ENCODE measurements at regions not wholly inside any gene's neighbourhood (a gene's known extent, or its start where the extent isn't known, plus 50 kb on each side); places are given as distances from the start of the nearest gene placed in this dataset.

DNA sequence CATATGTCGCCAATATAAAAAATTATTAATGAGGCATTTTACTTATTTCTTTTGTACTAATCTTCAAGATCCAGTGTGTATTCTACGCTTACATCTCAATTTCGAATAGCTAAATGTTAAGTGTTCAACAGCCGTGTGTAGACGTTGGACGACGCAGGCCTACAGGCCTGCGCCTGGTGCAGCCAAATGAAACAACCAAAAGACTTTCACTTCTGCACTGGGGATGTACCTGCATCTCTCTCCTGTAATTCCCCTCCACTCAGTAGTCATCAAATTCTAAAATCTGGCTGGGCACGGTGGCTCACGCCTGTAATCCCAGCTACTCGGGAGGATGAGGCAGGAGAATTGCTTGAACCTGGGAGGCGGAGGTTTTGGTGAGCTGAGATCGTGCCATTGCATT lies 76.8 kb upstream of the HNRNPU start (continued):
- TF ChIP-seq, protein P1, sequence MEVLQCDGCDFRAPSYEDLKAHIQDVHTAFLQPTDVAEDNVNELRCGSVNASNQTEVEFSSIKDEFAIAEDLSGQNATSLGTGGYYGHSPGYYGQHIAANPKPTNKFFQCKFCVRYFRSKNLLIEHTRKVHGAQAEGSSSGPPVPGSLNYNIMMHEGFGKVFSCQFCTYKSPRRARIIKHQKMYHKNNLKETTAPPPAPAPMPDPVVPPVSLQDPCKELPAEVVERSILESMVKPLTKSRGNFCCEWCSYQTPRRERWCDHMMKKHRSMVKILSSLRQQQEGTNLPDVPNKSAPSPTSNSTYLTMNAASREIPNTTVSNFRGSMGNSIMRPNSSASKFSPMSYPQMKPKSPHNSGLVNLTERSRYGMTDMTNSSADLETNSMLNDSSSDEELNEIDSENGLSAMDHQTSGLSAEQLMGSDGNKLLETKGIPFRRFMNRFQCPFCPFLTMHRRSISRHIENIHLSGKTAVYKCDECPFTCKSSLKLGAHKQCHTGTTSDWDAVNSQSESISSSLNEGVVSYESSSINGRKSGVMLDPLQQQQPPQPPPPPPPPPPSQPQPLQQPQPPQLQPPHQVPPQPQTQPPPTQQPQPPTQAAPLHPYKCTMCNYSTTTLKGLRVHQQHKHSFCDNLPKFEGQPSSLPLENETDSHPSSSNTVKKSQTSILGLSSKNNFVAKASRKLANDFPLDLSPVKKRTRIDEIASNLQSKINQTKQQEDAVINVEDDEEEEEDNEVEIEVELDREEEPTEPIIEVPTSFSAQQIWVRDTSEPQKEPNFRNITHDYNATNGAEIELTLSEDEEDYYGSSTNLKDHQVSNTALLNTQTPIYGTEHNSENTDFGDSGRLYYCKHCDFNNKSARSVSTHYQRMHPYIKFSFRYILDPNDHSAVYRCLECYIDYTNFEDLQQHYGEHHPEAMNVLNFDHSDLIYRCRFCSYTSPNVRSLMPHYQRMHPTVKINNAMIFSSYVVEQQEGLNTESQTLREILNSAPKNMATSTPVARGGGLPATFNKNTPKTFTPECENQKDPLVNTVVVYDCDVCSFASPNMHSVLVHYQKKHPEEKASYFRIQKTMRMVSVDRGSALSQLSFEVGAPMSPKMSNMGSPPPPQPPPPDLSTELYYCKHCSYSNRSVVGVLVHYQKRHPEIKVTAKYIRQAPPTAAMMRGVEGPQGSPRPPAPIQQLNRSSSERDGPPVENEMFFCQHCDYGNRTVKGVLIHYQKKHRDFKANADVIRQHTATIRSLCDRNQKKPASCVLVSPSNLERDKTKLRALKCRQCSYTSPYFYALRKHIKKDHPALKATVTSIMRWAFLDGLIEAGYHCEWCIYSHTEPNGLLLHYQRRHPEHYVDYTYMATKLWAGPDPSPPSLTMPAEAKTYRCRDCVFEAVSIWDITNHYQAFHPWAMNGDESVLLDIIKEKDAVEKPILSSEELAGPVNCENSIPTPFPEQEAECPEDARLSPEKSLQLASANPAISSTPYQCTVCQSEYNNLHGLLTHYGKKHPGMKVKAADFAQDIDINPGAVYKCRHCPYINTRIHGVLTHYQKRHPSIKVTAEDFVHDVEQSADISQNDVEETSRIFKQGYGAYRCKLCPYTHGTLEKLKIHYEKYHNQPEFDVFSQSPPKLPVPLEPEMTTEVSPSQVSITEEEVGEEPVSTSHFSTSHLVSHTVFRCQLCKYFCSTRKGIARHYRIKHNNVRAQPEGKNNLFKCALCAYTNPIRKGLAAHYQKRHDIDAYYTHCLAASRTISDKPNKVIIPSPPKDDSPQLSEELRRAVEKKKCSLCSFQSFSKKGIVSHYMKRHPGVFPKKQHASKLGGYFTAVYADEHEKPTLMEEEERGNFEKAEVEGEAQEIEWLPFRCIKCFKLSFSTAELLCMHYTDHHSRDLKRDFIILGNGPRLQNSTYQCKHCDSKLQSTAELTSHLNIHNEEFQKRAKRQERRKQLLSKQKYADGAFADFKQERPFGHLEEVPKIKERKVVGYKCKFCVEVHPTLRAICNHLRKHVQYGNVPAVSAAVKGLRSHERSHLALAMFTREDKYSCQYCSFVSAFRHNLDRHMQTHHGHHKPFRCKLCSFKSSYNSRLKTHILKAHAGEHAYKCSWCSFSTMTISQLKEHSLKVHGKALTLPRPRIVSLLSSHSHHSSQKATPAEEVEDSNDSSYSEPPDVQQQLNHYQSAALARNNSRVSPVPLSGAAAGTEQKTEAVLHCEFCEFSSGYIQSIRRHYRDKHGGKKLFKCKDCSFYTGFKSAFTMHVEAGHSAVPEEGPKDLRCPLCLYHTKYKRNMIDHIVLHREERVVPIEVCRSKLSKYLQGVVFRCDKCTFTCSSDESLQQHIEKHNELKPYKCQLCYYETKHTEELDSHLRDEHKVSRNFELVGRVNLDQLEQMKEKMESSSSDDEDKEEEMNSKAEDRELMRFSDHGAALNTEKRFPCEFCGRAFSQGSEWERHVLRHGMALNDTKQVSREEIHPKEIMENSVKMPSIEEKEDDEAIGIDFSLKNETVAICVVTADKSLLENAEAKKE (CRISPR knock-in tag; IDR thresholded peaks at IDR 0.05), result no peak
- TF ChIP-seq, protein P2, sequence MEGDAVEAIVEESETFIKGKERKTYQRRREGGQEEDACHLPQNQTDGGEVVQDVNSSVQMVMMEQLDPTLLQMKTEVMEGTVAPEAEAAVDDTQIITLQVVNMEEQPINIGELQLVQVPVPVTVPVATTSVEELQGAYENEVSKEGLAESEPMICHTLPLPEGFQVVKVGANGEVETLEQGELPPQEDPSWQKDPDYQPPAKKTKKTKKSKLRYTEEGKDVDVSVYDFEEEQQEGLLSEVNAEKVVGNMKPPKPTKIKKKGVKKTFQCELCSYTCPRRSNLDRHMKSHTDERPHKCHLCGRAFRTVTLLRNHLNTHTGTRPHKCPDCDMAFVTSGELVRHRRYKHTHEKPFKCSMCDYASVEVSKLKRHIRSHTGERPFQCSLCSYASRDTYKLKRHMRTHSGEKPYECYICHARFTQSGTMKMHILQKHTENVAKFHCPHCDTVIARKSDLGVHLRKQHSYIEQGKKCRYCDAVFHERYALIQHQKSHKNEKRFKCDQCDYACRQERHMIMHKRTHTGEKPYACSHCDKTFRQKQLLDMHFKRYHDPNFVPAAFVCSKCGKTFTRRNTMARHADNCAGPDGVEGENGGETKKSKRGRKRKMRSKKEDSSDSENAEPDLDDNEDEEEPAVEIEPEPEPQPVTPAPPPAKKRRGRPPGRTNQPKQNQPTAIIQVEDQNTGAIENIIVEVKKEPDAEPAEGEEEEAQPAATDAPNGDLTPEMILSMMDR (conservative IDR thresholded peaks at IDR 0.05; ENCODE audit: low read depth in 2 of 2), result no peak

DNA sequence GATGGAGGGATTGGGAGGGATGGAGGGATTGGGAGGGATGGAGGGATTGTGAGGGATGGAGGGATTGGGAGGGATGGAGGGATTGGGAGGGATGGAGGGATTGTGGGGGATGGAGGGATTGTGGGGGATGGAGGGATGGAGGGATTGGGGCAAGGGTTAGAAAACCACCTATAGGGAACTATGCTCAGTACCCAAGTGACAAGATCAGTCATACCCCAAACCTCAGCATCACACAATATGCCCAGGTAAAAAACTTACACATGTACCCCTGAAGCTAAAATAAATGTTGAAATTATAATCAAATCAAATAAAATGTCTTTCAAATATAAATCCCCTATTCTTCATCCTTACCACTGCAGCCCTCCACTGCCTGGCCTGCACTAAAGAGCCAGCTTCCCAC lies 72.8 kb upstream of the HNRNPU start:
- no peaks in the 10 kb centered on the region for H3K4me1 ChIP-seq (ENCODE audit: insufficient read depth)
- no peak overlapping the region for H3K27ac ChIP-seq (ENCODE audit: low read depth)
- DNase-seq (ENCODE audit: low spot score) (no peak), ATAC-seq (no peak)
- H3K36me3 ChIP-seq (ENCODE audit: insufficient read depth), result no peaks in the 10 kb centered on the region
- H4K20me1 ChIP-seq (replicated peaks; ENCODE audit: insufficient read depth), result no peaks in the 10 kb centered on the region
- H3K79me2 ChIP-seq (replicated peaks; ENCODE audit: insufficient read depth), result no peaks in the 10 kb centered on the region
- Mint-ChIP-seq H3K27ac (no peak overlapping the region), H3K27me3 (ENCODE audit: insufficient read depth, low read depth, poor library complexity) (no peaks in the 10 kb centered on the region), H3K4me1 (no peaks in the 10 kb centered on the region), H3K9me3 (no peaks in the 10 kb centered on the region), H3K4me3 (no peak overlapping the region), H3K36me3 (ENCODE audit: low read depth) (no peaks in the 10 kb centered on the region)
- H3K27me3 ChIP-seq (ENCODE audit: insufficient read depth), result no peaks in the 10 kb centered on the region
- no peak overlapping the region for H3K4me3 ChIP-seq
- H3K9me2 ChIP-seq (ENCODE audit: insufficient read depth), result no peaks in the 10 kb centered on the region
- H3K4me2 ChIP-seq, result no peak overlapping the region
- H2AFZ ChIP-seq, result no peak overlapping the region
- no peaks in the 10 kb centered on the region for H3F3A ChIP-seq (replicated peaks; ENCODE audit: low read depth)
- TF ChIP-seq EZH2 (IDR thresholded peaks at IDR 0.05; ENCODE audit: low read depth, unreplicated experiment), result no peak
- TF ChIP-seq STAT1 (IDR thresholded peaks at IDR 0.05; ENCODE audit: unreplicated experiment), result no peak
- no peak for TF ChIP-seq ZNF114 (CRISPR knock-in tag; IDR thresholded peaks at IDR 0.05)
- TF ChIP-seq EZH2phosphoT487 (IDR thresholded peaks at IDR 0.05; ENCODE audit: unreplicated experiment), result no peak
- no peak for TF ChIP-seq POLR2AphosphoS5 (IDR thresholded peaks at IDR 0.05; ENCODE audit: low read depth)
- no peak for TF ChIP-seq ZNF331 (CRISPR knock-in tag; IDR thresholded peaks at IDR 0.05; ENCODE audit: low read depth)
- TF ChIP-seq, protein P2 (conservative IDR thresholded peaks at IDR 0.05; ENCODE audit: low read depth in 2 of 2), result no peak
- TF ChIP-seq JUNB (IDR thresholded peaks at IDR 0.05; ENCODE audit: unreplicated experiment), result no peak
- TF ChIP-seq, protein P3, sequence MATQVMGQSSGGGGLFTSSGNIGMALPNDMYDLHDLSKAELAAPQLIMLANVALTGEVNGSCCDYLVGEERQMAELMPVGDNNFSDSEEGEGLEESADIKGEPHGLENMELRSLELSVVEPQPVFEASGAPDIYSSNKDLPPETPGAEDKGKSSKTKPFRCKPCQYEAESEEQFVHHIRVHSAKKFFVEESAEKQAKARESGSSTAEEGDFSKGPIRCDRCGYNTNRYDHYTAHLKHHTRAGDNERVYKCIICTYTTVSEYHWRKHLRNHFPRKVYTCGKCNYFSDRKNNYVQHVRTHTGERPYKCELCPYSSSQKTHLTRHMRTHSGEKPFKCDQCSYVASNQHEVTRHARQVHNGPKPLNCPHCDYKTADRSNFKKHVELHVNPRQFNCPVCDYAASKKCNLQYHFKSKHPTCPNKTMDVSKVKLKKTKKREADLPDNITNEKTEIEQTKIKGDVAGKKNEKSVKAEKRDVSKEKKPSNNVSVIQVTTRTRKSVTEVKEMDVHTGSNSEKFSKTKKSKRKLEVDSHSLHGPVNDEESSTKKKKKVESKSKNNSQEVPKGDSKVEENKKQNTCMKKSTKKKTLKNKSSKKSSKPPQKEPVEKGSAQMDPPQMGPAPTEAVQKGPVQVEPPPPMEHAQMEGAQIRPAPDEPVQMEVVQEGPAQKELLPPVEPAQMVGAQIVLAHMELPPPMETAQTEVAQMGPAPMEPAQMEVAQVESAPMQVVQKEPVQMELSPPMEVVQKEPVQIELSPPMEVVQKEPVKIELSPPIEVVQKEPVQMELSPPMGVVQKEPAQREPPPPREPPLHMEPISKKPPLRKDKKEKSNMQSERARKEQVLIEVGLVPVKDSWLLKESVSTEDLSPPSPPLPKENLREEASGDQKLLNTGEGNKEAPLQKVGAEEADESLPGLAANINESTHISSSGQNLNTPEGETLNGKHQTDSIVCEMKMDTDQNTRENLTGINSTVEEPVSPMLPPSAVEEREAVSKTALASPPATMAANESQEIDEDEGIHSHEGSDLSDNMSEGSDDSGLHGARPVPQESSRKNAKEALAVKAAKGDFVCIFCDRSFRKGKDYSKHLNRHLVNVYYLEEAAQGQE (IDR thresholded peaks at IDR 0.05; ENCODE audit: unreplicated experiment), result no peak
- TF ChIP-seq, protein P4, sequence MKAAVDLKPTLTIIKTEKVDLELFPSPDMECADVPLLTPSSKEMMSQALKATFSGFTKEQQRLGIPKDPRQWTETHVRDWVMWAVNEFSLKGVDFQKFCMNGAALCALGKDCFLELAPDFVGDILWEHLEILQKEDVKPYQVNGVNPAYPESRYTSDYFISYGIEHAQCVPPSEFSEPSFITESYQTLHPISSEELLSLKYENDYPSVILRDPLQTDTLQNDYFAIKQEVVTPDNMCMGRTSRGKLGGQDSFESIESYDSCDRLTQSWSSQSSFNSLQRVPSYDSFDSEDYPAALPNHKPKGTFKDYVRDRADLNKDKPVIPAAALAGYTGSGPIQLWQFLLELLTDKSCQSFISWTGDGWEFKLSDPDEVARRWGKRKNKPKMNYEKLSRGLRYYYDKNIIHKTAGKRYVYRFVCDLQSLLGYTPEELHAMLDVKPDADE (IDR thresholded peaks at IDR 0.05), result no peak
